AG04449 (cell line): ENCODE measurements at regions not wholly inside any gene's neighbourhood (a gene's known extent, or its start where the extent isn't known, plus 50 kb on each side); places are given as distances from the start of the nearest gene placed in this dataset.

ENCODE experiments used
- CTCF ChIA-PET: fragments of 350-600 bp; formaldehyde crosslinking; extraction: SDS; loops from one replicate; lab custom pipeline; 2021; ENCODE audit warnings: antibody characterized with exemption; lab: Yijun Ruan, JAX
- POLR2A ChIA-PET: fragments of 400-600, 350-600 bp; formaldehyde crosslinking; extraction: SDS; loops from one replicate; lab custom pipeline; 2020; ENCODE audit warnings: antibody characterized with exemption, inconsistent platforms; lab: Yijun Ruan, JAX
- DNase-seq: peaks from one replicate; pipeline ENCODE4 v3.0.0-alpha.2; 2010; ENCODE audit warnings: low read depth, low spot score
- H3K4me3 ChIP-seq: 2 replicates; pipeline ENCODE4 v1.5.1; 2011; ENCODE audit warnings: low read depth, mild to moderate bottlenecking, control low read depth, low read length
- CTCF ChIP-seq: IDR thresholded peaks from one replicate; pipeline ENCODE4 v1.5.1; 2011; ENCODE audit warnings: mild to moderate bottlenecking, moderate library complexity, low read length, control low read depth, inconsistent platforms; ENCODE audit not compliant: insufficient read depth; ENCODE audit errors: missing control alignments

- no peak overlapping the region for H3K4me3 ChIP-seq
- DNase-seq = no peak
- CTCF ChIA-PET = no interaction called here
- POLR2A ChIA-PET = no interaction called here
- no peak for TF ChIP-seq CTCF
Measured at GRCh38 chr6:149267513-149268043, 49.9 kb upstream of the TAB2 start.
